GM23338 (cell line): ENCODE measurements at regions not wholly inside any gene's neighbourhood (a gene's known extent, or its start where the extent isn't known, plus 50 kb on each side); places are given as distances from the start of the nearest gene placed in this dataset.

ENCODE experiments used
- CTCF ChIP-seq, 2 experiments: fragments of 200-600 bp in 1 of 2; sonication (generic) in 1 of 2; conservative IDR thresholded peaks; 2 replicates each; pipeline versions ENCODE4 v1.5.1 to v1.6.1; 2016 to 2017; ENCODE audit warnings: antibody characterized with exemption in 2 of 2, low read depth in 2 of 2, mild to moderate bottlenecking in 2 of 2, moderate library complexity in 1 of 2
- ETS1 ChIP-seq: IDR thresholded peaks from 2 replicates; pipeline ENCODE4 v1.6.1; 2016; ENCODE audit warnings: antibody characterized with exemption
- EZH2 ChIP-seq: fragments of 200-600 bp; sonication (generic); IDR thresholded peaks from one replicate; pipeline ENCODE4 v1.8.0; 2017; ENCODE audit warnings: antibody characterized with exemption, mild to moderate bottlenecking, low read depth; ENCODE audit not compliant: unreplicated experiment
- EZH2phosphoT487 ChIP-seq: fragments of 200-600 bp; sonication (generic); IDR thresholded peaks from one replicate; pipeline ENCODE4 v1.8.1; 2018; ENCODE audit warnings: antibody characterized with exemption; ENCODE audit not compliant: unreplicated experiment
- JUNB ChIP-seq: IDR thresholded peaks from one replicate; pipeline ENCODE4 v1.6.1; 2016; ENCODE audit warnings: antibody characterized with exemption; ENCODE audit not compliant: unreplicated experiment
- NANOG ChIP-seq: IDR thresholded peaks from 2 replicates; pipeline ENCODE4 v1.6.1; 2016; ENCODE audit warnings: antibody characterized with exemption, borderline replicate concordance
- POLR2AphosphoS5 ChIP-seq: IDR thresholded peaks from 2 replicates; pipeline ENCODE4 v1.6.1; 2016; ENCODE audit warnings: antibody characterized with exemption, low read depth
- REST ChIP-seq: IDR thresholded peaks from one replicate; pipeline ENCODE4 v1.6.1; 2018; ENCODE audit warnings: antibody characterized with exemption; ENCODE audit not compliant: unreplicated experiment
- ZNF331 ChIP-seq: fragments of 250-450 bp; sonication (Bioruptor Pico); IDR thresholded peaks from 2 replicates; pipeline ENCODE4 v1.5.0; 2020; ENCODE audit warnings: low read depth, mild to moderate bottlenecking, moderate library complexity
- ZNF462 ChIP-seq: fragments of 250-450 bp; sonication (Bioruptor Pico); IDR thresholded peaks from 2 replicates; pipeline ENCODE4 v1.5.0; 2020; ENCODE audit warnings: mild to moderate bottlenecking, moderate library complexity

GRCh38 chr1:200230671-200231070 lies 179.2 kb downstream of the ZNF281 start:
- TF ChIP-seq CTCF (conservative IDR thresholded peaks at IDR 0.05; ENCODE audit: low read depth in 2 of 2) (no peak), EZH2 (no peak), POLR2AphosphoS5 (no peak), JUNB (no peak), REST (no peak), ZNF331 (CRISPR knock-in tag) (no peak), ZNF462 (no peak), EZH2phosphoT487 (no peak), NANOG (no peak), ETS1 (no peak)
